Transverse colon (tissue), 4 donors: ENCODE measurements at regions not wholly inside any gene's neighbourhood (a gene's known extent, or its start where the extent isn't known, plus 50 kb on each side); places are given as distances from the start of the nearest gene placed in this dataset.
A peak's percentile ranks its signal among the peaks of the same experiment; 100 is the strongest.

Experiments
- DNase-seq: peaks from one replicate; pipeline ENCODE4 v3.0.0-alpha.2; 2019
- H3K27ac ChIP-seq, 4 donors: fragments of 200-600 bp; sonication (generic); 2 replicates each; pipeline ENCODE4 v1.5.1; 2016 to 2018; ENCODE audit warnings: inconsistent platforms in 4 of 4
- H3K27me3 ChIP-seq: fragments of 200-600 bp; sonication (generic); 2 replicates; pipeline ENCODE4 v1.5.1; 2017; ENCODE audit warnings: inconsistent platforms
- H3K36me3 ChIP-seq, 4 donors: fragments of 200-600 bp; sonication (generic); 2 replicates each; pipeline ENCODE4 v1.5.1; 2017 to 2019; ENCODE audit warnings: inconsistent platforms in 4 of 4
- H3K4me1 ChIP-seq, 4 donors: fragments of 200-600 bp; sonication (generic); 2 replicates each; pipeline ENCODE4 v1.5.1; 2017 to 2020; ENCODE audit warnings: inconsistent platforms in 4 of 4
- H3K4me3 ChIP-seq, 4 donors: fragments of 200-600 bp; sonication (generic); 1 replicate in 1 of 4; 2 replicates in 3 of 4; pipeline versions ENCODE4 v1.5.1 to v1.6.1; 2017 to 2019; ENCODE audit warnings: inconsistent platforms in 4 of 4
- H3K9me3 ChIP-seq, 2 donors: fragments of 200-600 bp; sonication (generic); 2 replicates each; pipeline ENCODE4 v1.5.1; 2017 to 2019; ENCODE audit warnings: inconsistent platforms in 2 of 2
- CTCF ChIP-seq, 5 experiments: fragments of 200-600 bp in 3 of 5; fragments of 450-650 bp in 2 of 5; sonication (generic) in 3 of 5; IDR thresholded peaks; 1 replicate in 2 of 5; 2 replicates in 3 of 5; pipeline ENCODE4 v1.5.1; 2016 to 2017; ENCODE audit warnings: antibody characterized with exemption in 5 of 5, inconsistent platforms in 3 of 5, mild to moderate bottlenecking in 2 of 5, moderate library complexity in 1 of 5
- EP300 ChIP-seq: sonication (generic); formaldehyde crosslinking; IDR thresholded peaks from one replicate; pipeline ENCODE4 v1.6.1; 2017; ENCODE audit warnings: antibody characterized with exemption, low read depth
- POLR2A ChIP-seq: fragments of 450-650 bp; IDR thresholded peaks from one replicate; pipeline ENCODE4 v1.6.1; 2016; ENCODE audit warnings: antibody characterized with exemption, mild to moderate bottlenecking, moderate library complexity
- POLR2AphosphoS5 ChIP-seq, 3 donors: sonication (generic); formaldehyde crosslinking; IDR thresholded peaks; one replicate each; pipeline ENCODE4 v1.6.1; 2016; ENCODE audit warnings: antibody characterized with exemption in 3 of 3
- WGBS, 2 donors: methylation state at CpG; one replicate each; pipeline ENCODE4 v1.1.5; 2018; ENCODE audit warnings: low coverage in 1 of 2; 5-methylcytosine and 5-hydroxymethylcytosine counted together
- in situ Hi-C, 4 donors: fragments of 200-750 bp; cut with MboI; loops; one replicate each; pipeline versions ENCODE4 v1.15.0 to v1.15.1; 2017; ENCODE audit warnings: low sequenced_read_pairs in 3 of 4, low pct_ligation_motif_present in 1 of 4, low pct_unique_long_range_greater_than_20kb in 1 of 4
- intact Hi-C: fragments of 100-400 bp; cut with DNase I; formaldehyde crosslinking; loops from one replicate; pipeline ENCODE4 v1.15.1; 2023; ENCODE audit warnings: low total_unique reads

GRCh38 chr6:140108167-140108566 lies 733.7 kb upstream of the CITED2 start:
- no peaks in the 10 kb centered on the region for H3K9me3 ChIP-seq
- no peaks in the 10 kb centered on the region for H3K27me3 ChIP-seq
- no peak overlapping the region for H3K27ac ChIP-seq
- intact Hi-C loops: no loop called here
- WGBS, 2 donors: 81 to 100% methylated on average over 1 of the region's 1 CpG
- TF ChIP-seq POLR2AphosphoS5 (IDR thresholded peaks at IDR 0.05): no peak
- TF ChIP-seq POLR2A: no peak
- no peak for TF ChIP-seq CTCF (IDR thresholded peaks at IDR 0.05)
- no peak for TF ChIP-seq EP300
- no peak overlapping the region for H3K4me3 ChIP-seq
- no peaks in the 10 kb centered on the region for H3K4me1 ChIP-seq
- in situ Hi-C loops: no loop called here
- no peaks in the 10 kb centered on the region for H3K36me3 ChIP-seq
- no peak for DNase-seq

DNA sequence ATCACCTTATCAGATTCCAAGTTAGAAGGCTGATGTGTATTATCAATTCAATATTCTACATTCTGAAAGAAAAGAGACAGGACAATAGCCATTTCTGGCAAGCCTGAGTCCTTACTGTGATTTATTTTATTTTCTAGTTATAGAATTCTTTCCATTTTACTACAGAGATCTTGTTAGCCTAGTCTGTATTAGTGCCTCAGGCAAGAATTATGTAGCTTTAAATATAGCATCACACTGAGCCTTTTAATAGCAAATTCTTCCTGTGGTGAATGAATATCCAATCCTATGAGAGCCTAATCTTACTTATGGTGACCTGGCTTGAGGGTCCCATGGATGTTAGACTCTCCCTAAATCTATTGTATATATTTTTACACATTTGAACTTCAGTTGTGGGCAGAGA lies 732.8 kb upstream of the CITED2 start:
- Histone ChIP-seq H3K4me1 (no peaks in the 10 kb centered on the region), H3K27me3 (no peaks in the 10 kb centered on the region), H3K36me3 (no peaks in the 10 kb centered on the region), H3K9me3 (no peaks in the 10 kb centered on the region), H3K4me3 (no peak overlapping the region), H3K27ac (no peak overlapping the region)
- no peak for TF ChIP-seq POLR2AphosphoS5 (IDR thresholded peaks at IDR 0.05)
- TF ChIP-seq POLR2A: no peak
- no peak for TF ChIP-seq EP300
- TF ChIP-seq CTCF (IDR thresholded peaks at IDR 0.05): no peak
- no peak for DNase-seq
- in situ Hi-C loops: no loop called here
- intact Hi-C loops: no loop called here

GRCh38 chr6:140105857-140106256 lies 731.4 kb upstream of the CITED2 start:
- Histone ChIP-seq H3K27me3 (no peaks in the 10 kb centered on the region), H3K9me3 (no peaks in the 10 kb centered on the region), H3K4me1 (no peaks in the 10 kb centered on the region), H3K36me3 (no peaks in the 10 kb centered on the region), H3K4me3 (no peak overlapping the region), H3K27ac (no peak overlapping the region)
- TF ChIP-seq POLR2AphosphoS5 (IDR thresholded peaks at IDR 0.05) (no peak), POLR2A (no peak), EP300 (no peak), CTCF (IDR thresholded peaks at IDR 0.05) (peak in 3 of 5 experiments; percentile 11 to 23 (median 22))
- intact Hi-C loops (no loop called here), in situ Hi-C loops (no loop called here)
- DNase-seq: no peak
- 60 to 70% methylated on average over 1 to 6 of the region's 6 CpGs for WGBS, 2 donors

DNA sequence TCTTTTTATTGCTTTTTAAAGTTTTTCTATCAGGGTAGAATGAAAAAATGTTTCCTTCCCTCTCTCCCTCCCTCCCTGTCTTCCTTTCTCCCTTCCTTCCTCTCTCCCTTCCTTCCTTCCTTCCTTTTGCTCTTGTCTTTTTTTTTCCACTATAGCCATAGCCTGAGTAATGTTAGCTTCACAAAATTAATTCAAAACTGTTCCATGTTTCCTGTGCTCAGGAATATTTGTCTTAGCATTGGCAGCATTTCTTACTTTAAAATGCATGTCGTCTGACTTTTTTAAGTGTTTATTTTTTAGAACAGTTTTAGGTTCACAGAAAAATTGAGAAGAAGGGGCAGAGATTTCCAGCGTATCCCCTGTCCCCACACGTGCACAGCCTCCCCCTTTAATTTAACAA lies 730.8 kb upstream of the CITED2 start:
- Histone ChIP-seq H3K27ac (no peak overlapping the region), H3K36me3 (no peaks in the 10 kb centered on the region), H3K4me3 (no peak overlapping the region), H3K9me3 (no peaks in the 10 kb centered on the region), H3K27me3 (no peaks in the 10 kb centered on the region), H3K4me1 (no peaks in the 10 kb centered on the region)
- intact Hi-C loops (no loop called here), in situ Hi-C loops (no loop called here)
- no peak for TF ChIP-seq POLR2AphosphoS5 (IDR thresholded peaks at IDR 0.05)
- no peak for TF ChIP-seq EP300
- no peak for TF ChIP-seq CTCF (IDR thresholded peaks at IDR 0.05)
- no peak for TF ChIP-seq POLR2A
- DNase-seq: no peak
- 69 to 71% methylated on average over 3 of the region's 3 CpGs for WGBS, 2 donors
